ENCODE measurements at regions not wholly inside any gene's neighbourhood (a gene's known extent, or its start where the extent isn't known, plus 50 kb on each side); places are given as distances from the start of the nearest gene placed in this dataset.

GRCh38 chr13:47277774-47278173 is 380.9 kb upstream of the HTR2A start:
- no peaks in the 10 kb centered on the region for H3K9me2 ChIP-seq (replicated peaks; ENCODE audit: insufficient read depth, low read length)
- no peaks in the 10 kb centered on the region for H3F3A ChIP-seq (ENCODE audit: insufficient read depth)
- TF ChIP-seq EZH2phosphoT487 (conservative IDR thresholded peaks at IDR 0.05; ENCODE audit: low read length), result no peak
- TF ChIP-seq CTCF (IDR thresholded peaks at IDR 0.05; ENCODE audit: insufficient read depth, low read length, poor library complexity, severe bottlenecking), result no peak
- H3K9ac ChIP-seq (ENCODE audit: low read length), result no peak overlapping the region
- H3K27me3 ChIP-seq (ENCODE audit: low read length), result no peaks in the 10 kb centered on the region
- no peaks in the 10 kb centered on the region for H3K79me2 ChIP-seq (ENCODE audit: insufficient read depth, low read length)
- no peak overlapping the region for H3K27ac ChIP-seq (ENCODE audit: low read depth, low read length)
- no peak overlapping the region for H3K4me3 ChIP-seq (ENCODE audit: insufficient read depth, low read length, poor library complexity, severe bottlenecking)
- no peak overlapping the region for H2AFZ ChIP-seq (ENCODE audit: low read depth, low read length, severe bottlenecking)
- no peaks in the 10 kb centered on the region for H4K20me1 ChIP-seq (ENCODE audit: low read depth, low read length)
- no peaks in the 10 kb centered on the region for H3K9me3 ChIP-seq (ENCODE audit: insufficient read depth, low read length)
- no peaks in the 10 kb centered on the region for H3K36me3 ChIP-seq (ENCODE audit: low read length)
- H3K4me2 ChIP-seq (ENCODE audit: low read depth, low read length, poor library complexity, severe bottlenecking), result no peak overlapping the region

- H3K27me3 ChIP-seq (ENCODE audit: low read length), result no peaks in the 10 kb centered on the region
- H2AFZ ChIP-seq (ENCODE audit: low read depth, low read length, severe bottlenecking), result no peak overlapping the region
- 0 out of 2 replicates have a peak, but pooled peaks cover 6% of the 10 kb centered on the region for H3K9me3 ChIP-seq (ENCODE audit: insufficient read depth, low read length)
- no peaks in the 10 kb centered on the region for H3K79me2 ChIP-seq (ENCODE audit: insufficient read depth, low read length)
- no peaks in the 10 kb centered on the region for H3F3A ChIP-seq (ENCODE audit: insufficient read depth)
- no peak overlapping the region for H3K4me2 ChIP-seq (ENCODE audit: low read depth, low read length, poor library complexity, severe bottlenecking)
- no peak overlapping the region for H3K27ac ChIP-seq (ENCODE audit: low read depth, low read length)
- TF ChIP-seq EZH2phosphoT487 (conservative IDR thresholded peaks at IDR 0.05; ENCODE audit: low read length), result no peak
- TF ChIP-seq CTCF (IDR thresholded peaks at IDR 0.05; ENCODE audit: insufficient read depth, low read length, poor library complexity, severe bottlenecking), result no peak
- no peak overlapping the region for H3K4me3 ChIP-seq (ENCODE audit: insufficient read depth, low read length, poor library complexity, severe bottlenecking)
- H4K20me1 ChIP-seq (ENCODE audit: low read depth, low read length), result no peaks in the 10 kb centered on the region
- no peak overlapping the region for H3K9ac ChIP-seq (ENCODE audit: low read length)
- H3K9me2 ChIP-seq (replicated peaks; ENCODE audit: insufficient read depth, low read length), result no peaks in the 10 kb centered on the region
- no peaks in the 10 kb centered on the region for H3K36me3 ChIP-seq (ENCODE audit: low read length)
Measured at GRCh38 chr13:47268270-47268669, 371.4 kb upstream of the HTR2A start.

- H3K79me2 ChIP-seq (ENCODE audit: insufficient read depth, low read length), result no peaks in the 10 kb centered on the region
- H3K9me3 ChIP-seq (ENCODE audit: insufficient read depth, low read length), result no peaks in the 10 kb centered on the region
- H3F3A ChIP-seq (ENCODE audit: insufficient read depth), result no peaks in the 10 kb centered on the region
- H3K27me3 ChIP-seq (ENCODE audit: low read length), result no peaks in the 10 kb centered on the region
- no peaks in the 10 kb centered on the region for H4K20me1 ChIP-seq (ENCODE audit: low read depth, low read length)
- H2AFZ ChIP-seq (ENCODE audit: low read depth, low read length, severe bottlenecking), result no peak overlapping the region
- H3K36me3 ChIP-seq (ENCODE audit: low read length), result no peaks in the 10 kb centered on the region
- no peak overlapping the region for H3K9ac ChIP-seq (ENCODE audit: low read length)
- H3K4me2 ChIP-seq (ENCODE audit: low read depth, low read length, poor library complexity, severe bottlenecking), result no peak overlapping the region
- no peaks in the 10 kb centered on the region for H3K9me2 ChIP-seq (replicated peaks; ENCODE audit: insufficient read depth, low read length)
- no peak overlapping the region for H3K4me3 ChIP-seq (ENCODE audit: insufficient read depth, low read length, poor library complexity, severe bottlenecking)
- TF ChIP-seq EZH2phosphoT487 (conservative IDR thresholded peaks at IDR 0.05; ENCODE audit: low read length) (no peak), CTCF (IDR thresholded peaks at IDR 0.05; ENCODE audit: insufficient read depth, low read length, poor library complexity, severe bottlenecking) (no peak)
- no peak overlapping the region for H3K27ac ChIP-seq (ENCODE audit: low read depth, low read length)
Measured at GRCh38 chr13:47258384-47258783, 361.5 kb upstream of the HTR2A start.
